HG02840 (cell line): ENCODE measurements at regions not wholly inside any gene's neighbourhood (a gene's known extent, or its start where the extent isn't known, plus 50 kb on each side); places are given as distances from the start of the nearest gene placed in this dataset.
"Not testable (repeated sequence)": the region's sequence is repeated elsewhere in the genome, so short reads cannot be mapped to it uniquely, and the experiment has no call there.

ENCODE experiments used
- ATAC-seq: cut with Tn5 transposase; IDR thresholded peaks from one replicate; pipeline ENCODE4 v1.9.1; 2021; ENCODE audit warnings: mild to moderate bottlenecking, moderate library complexity, moderate number of reproducible peaks; ENCODE audit not compliant: unreplicated experiment, low FRiP score

GRCh38 chr7:106563466-106564150 lies 97.3 kb downstream of the CCDC71L start:
- ATAC-seq, result no peak

DNA sequence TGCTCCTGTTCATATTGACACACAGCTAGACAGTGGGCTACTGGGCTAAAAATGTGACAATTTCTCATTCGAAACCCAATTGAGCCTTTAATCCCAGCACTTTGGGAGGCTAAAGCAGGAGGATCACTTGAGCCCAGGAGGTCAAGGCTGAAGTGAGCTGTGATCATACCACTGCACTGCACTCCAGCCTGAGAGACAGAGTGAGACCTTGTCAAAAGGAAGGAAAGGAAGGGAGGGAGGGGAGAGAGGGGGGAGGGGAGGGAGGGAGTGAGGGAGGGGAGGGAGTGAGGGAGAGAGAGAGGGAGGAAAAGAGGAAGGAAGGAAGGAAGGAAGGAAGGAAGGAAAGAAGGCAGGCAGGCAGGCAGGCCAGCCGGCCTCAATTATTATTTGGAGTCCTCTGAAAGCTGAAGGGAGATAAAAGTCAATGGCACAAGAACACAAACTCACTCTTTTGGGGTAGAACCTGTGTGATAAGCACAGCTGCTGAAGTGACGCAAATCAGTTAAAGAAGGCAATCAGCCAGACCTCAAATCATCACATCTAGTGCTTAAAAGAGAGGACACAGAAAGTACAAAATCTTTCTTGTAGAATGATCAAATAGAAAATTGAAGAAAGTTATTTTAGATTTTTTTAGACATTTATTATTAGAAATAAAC lies 98.1 kb downstream of the CCDC71L start:
- ATAC-seq, result no peak

DNA sequence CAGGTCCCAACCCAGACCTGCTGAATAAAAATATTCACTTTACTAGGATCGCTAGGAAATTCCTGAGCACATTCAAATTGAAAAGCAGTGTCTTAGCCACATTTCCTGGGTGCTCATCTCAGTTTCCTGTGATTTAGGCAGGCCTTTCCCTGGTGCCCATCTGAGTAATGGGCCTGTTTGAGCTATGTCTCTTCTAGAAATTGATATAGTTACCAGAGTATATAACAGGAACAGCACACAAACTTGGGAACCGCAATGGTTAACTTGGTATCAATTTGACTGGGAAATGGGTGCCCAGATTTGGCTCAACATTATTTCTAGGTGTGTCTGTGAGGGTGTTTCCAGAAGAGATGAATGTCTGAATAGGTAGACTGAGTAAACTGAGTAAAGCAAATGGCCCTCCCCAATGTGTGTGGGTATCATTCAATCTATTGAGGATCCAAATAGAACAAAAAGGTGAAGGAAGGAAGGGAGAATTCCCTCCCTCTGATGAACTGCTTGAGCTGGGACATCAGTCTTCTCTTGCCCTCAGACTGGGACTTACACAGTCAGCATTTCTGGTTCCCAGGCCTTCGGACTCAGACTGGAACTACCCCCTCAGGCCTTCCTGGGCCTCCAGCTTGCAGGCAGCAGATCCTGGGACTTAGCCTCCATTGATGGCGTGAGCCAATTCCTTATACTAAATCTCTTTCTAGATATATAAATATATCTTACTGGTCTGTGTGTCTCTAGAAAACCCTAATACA lies 99.1 kb downstream of the CCDC71L start:
- no peak for ATAC-seq

- ATAC-seq, result no peak
These were observed 99.8 kb downstream of the CCDC71L start for GRCh38 chr7:106561151-106561550.

DNA sequence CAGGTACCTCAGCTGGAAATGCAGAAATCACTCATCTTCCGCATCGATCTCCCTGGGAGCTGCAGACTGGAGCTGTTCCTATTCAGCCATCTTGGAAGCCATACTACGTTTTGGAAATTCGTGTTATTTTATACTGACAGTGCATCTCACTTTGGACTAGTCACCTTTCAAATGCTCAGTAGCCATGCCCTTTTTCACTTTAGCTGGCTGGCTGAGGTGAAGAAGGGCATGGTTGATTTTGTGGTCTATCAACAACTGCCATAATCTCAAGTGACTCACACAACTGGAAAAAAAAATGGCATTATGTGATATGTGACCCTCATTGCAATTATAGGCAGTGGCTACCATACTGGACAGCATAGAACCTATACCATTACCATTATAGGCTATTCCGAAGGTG lies 100.5 kb downstream of the CCDC71L start:
- ATAC-seq, result no peak

- not testable (repeated sequence) for ATAC-seq
These were observed 104.7 kb downstream of the CCDC71L start for GRCh38 chr7:106556244-106556643.

- ATAC-seq, result not testable (repeated sequence)
These were observed 106.3 kb downstream of the CCDC71L start for GRCh38 chr7:106554623-106555022.

GRCh38 chr7:106553446-106553836 lies 107.5 kb downstream of the CCDC71L start:
- no peak for ATAC-seq

GRCh38 chr7:106552645-106553445 lies 108.1 kb downstream of the CCDC71L start:
- peak; percentile 99 for ATAC-seq

GRCh38 chr7:106551936-106552335 lies 109.0 kb downstream of the CCDC71L start:
- ATAC-seq, result no peak

GRCh38 chr7:106548491-106548890 lies 112.5 kb downstream of the CCDC71L start:
- ATAC-seq, result no peak

- no peak for ATAC-seq
These were observed 115.7 kb downstream of the CCDC71L start for GRCh38 chr7:106545275-106545674.

DNA sequence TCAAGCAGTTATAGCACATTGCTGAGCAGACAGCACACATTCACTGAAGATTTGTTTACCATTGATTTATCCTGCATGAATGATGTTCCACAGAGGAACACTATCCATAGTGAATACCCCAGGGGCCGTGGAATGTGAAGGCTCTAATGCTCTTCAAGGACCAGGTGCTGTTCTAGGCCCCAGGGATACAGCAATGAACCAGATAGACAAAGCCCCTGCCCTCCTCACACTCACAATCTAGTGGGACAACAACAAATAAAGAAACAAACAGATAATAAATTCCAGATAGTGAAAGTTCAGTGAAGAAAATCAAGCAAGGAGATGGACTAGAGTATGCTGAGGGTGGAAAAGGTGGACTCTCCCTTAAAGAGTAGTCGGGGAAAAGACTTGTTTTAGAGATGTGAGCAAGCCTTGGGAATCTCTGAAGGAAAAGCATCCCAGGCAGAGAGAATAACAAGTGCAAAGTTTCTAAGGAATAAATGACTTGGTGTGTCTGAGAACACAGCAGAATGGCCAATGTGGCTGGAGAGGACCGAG lies 117.7 kb downstream of the CCDC71L start:
- ATAC-seq, result no peak

DNA sequence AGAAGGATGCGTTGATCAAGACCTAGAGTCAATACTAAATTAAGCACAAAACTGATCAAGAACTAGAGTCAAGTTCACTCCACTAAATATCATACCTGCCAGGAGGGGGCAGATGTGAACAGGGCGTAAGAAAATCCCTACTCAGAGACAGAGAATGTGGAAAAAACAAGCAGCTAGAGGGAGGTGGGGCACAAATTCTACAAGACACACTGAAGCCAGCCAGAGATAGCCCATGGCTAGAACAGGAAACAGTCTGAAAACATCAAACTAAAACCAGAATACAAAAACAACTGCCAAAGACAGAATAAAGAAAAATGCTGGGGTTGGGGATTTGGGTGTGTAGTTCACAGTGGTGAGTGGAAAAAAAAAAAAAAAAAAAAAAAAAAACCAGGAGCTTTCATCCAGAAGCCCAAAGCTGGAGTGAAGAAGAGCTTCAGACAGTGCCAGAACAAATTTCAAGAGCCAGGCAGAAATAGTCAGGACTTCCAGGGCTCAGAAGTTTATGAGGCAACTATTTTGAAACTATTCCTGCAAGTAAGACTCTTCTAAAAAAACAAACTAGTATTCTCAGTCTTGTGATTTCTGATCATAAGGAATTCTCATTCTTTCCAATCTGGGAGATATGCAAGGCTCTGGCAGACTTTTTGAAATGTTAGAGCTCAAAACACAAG lies 118.3 kb downstream of the CCDC71L start:
- peak; percentile 71 for ATAC-seq

DNA sequence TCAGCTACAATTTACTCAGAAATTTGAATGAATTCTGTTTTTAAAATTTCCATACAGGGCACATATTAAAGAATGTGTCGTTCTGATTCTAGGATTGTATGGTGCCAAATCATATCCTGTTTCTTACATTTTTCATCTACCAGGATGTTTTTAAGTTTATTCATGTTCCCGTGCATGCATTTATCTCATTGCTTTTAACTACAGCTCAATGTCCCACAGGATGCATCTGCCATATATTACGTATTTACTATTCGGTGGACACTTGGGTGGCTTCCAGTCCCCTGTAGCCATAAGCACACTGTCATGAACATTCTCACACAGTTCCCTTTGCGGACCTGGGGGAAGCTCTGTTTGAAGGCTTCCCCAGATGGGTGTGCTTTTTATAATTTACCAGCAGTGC lies 122.3 kb downstream of the CCDC71L start:
- no peak for ATAC-seq

DNA sequence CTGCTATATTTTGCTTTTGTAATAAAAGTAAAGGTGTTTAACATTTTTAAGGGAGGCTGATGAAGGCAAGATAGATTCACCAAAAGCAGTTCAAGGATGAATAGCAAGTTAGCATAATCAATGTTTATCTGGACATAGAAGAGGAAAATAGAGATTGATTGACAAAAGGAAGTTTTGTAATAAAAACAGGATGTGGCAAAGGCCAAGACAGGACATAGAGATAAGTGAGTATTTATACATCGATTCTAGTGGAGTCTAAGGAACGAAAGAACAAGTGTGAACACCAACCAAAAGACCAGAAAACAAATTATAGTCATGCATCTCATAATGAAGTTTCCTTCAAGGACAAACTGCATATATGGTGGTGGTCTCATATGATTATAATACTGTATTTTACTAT lies 123.8 kb downstream of the CCDC71L start:
- ATAC-seq, result no peak

- ATAC-seq, result no peak
These were observed 124.9 kb downstream of the CCDC71L start for GRCh38 chr7:106536079-106536478.

- no peak for ATAC-seq
These were observed 125.6 kb downstream of the CCDC71L start for GRCh38 chr7:106535234-106535932.

DNA sequence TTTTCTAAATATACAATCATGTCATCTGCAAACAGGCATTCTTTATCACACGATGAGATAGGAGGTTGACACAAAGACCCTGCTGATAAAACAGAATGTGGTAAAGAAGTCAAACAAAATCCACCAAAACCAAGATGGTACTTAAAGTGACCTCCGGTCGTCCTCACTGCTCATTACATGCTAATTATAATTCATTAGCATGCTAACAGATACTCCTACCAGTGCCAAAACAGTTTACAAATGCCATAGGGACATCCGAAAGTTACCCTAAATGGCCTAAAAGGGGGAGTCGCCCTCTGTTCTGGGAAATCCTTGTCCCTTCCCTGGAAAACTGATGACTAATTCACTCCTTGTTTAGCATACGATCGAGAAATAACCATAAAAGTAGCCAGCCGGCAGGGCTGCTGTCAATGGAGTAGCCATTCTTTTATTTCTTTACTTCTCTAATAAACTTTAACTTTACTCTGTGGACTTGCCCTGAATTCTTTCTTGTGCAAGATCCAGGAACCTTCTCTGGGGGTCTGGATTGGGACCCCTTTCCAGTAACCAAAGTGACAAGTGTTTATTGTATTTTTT lies 126.6 kb downstream of the CCDC71L start:
- no peak for ATAC-seq
